HG03378 (cell line): ENCODE measurements at regions not wholly inside any gene's neighbourhood (a gene's known extent, or its start where the extent isn't known, plus 50 kb on each side); places are given as distances from the start of the nearest gene placed in this dataset.
A peak's percentile ranks its signal among the peaks of the same experiment; 100 is the strongest.
"Not testable (repeated sequence)": the region's sequence is repeated elsewhere in the genome, so short reads cannot be mapped to it uniquely, and the experiment has no call there.

Experiments used
- ATAC-seq: cut with Tn5 transposase; IDR thresholded peaks from one replicate; pipeline ENCODE4 v1.9.1; 2021; ENCODE audit warnings: mild to moderate bottlenecking, moderate library complexity; ENCODE audit not compliant: unreplicated experiment

- ATAC-seq: no peak
Observed at GRCh38 chr15:39400002-39400401, 180.9 kb upstream of the THBS1 start.

- ATAC-seq: no peak
Observed at GRCh38 chr15:39400821-39401550, 179.9 kb upstream of the THBS1 start.

GRCh38 chr15:39403640-39404117 is 177.2 kb upstream of the THBS1 start:
- ATAC-seq: no peak

GRCh38 chr15:39404767-39405181 is 176.1 kb upstream of the THBS1 start:
- no peak for ATAC-seq

- ATAC-seq: peak; percentile 73
Observed at GRCh38 chr15:39406485-39406884, 174.4 kb upstream of the THBS1 start.

- ATAC-seq: no peak
Observed at GRCh38 chr15:39407116-39407515, 173.8 kb upstream of the THBS1 start.

GRCh38 chr15:39409876-39410530 is 170.9 kb upstream of the THBS1 start:
- ATAC-seq: no peak

GRCh38 chr15:39411102-39411989 is 169.5 kb upstream of the THBS1 start:
- peak; percentile 96 for ATAC-seq

GRCh38 chr15:39413558-39413957 is 167.3 kb upstream of the THBS1 start:
- ATAC-seq: no peak

- no peak for ATAC-seq
Observed at GRCh38 chr15:39414201-39414600, 166.7 kb upstream of the THBS1 start.

- ATAC-seq: no peak
Observed at GRCh38 chr15:39415634-39416033, 165.2 kb upstream of the THBS1 start.

GRCh38 chr15:39416258-39416657 is 164.6 kb upstream of the THBS1 start:
- ATAC-seq: no peak

GRCh38 chr15:39417366-39418134 is 163.3 kb upstream of the THBS1 start:
- ATAC-seq: no peak

- no peak for ATAC-seq
Observed at GRCh38 chr15:39419651-39420050, 161.2 kb upstream of the THBS1 start.

GRCh38 chr15:39420123-39420852 is 160.6 kb upstream of the THBS1 start:
- ATAC-seq: not testable (repeated sequence)

- not testable (repeated sequence) for ATAC-seq
Observed at GRCh38 chr15:39420853-39421192, 160.1 kb upstream of the THBS1 start.

GRCh38 chr15:39426552-39427532 is 154.0 kb upstream of the THBS1 start:
- peak; percentile 86 for ATAC-seq

GRCh38 chr15:39427705-39428104 is 153.2 kb upstream of the THBS1 start:
- no peak for ATAC-seq

- peak; percentile 54 for ATAC-seq
Observed at GRCh38 chr15:39429898-39430357, 151.0 kb upstream of the THBS1 start.
